Left ventricle myocardium superior (tissue), 1 donor: ENCODE measurements at regions not wholly inside any gene's neighbourhood (a gene's known extent, or its start where the extent isn't known, plus 50 kb on each side); places are given as distances from the start of the nearest gene placed in this dataset.
A peak's percentile ranks its signal among the peaks of the same experiment; 100 is the strongest.

Source experiments
- ATAC-seq: fragments of 200-7000 bp; cut with Tn5 transposase; one replicate; pipeline ENCODE4 v1.9.1; 2020; ENCODE audit warnings: mild to moderate bottlenecking, moderate library complexity
- DNase-seq: peaks from one replicate; pipeline ENCODE4 v3.0.0-alpha.2; 2020
- intact Hi-C: fragments of 100-400 bp; cut with micrococcal nuclease; formaldehyde crosslinking; loops from one replicate; pipeline ENCODE4 v1.11.0; 2022
- donor health status: DM: no; HTN: yes; CAD: no; lungs with severe emphysema.

DNA sequence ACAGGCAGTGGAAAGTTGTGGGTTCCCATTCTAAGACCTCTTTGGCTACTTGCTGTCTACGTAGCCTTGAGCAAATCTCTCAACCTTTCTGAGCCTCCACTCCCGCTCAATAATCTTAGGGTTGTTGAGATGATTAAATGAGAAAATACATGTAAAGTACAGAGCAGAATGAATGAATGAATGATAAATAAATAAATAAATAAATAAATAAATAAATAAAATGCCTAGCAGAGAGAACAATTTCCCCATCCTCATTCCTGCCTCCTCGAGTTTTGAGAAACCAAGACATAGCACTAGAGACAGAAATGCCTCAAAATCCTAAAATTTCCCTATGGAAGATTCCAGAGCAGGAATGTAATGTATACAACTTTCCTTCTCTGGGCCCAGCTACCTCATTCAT is 128.3 kb upstream of the RAD23B start:
- intact Hi-C loops: no loop called here
- ATAC-seq: no peak
- DNase-seq: no peak

- intact Hi-C loops: no loop called here
- no peak for ATAC-seq
- DNase-seq: no peak
Observed at GRCh38 chr9:107155244-107155817, 127.7 kb upstream of the RAD23B start.

- DNase-seq (no peak), ATAC-seq (peak; percentile 71)
- intact Hi-C loops: no loop called here
Observed at GRCh38 chr9:107158321-107158720, 124.8 kb upstream of the RAD23B start.

- DNase-seq (no peak), ATAC-seq (no peak)
- intact Hi-C loops: no loop called here
Observed at GRCh38 chr9:107161338-107161737, 121.7 kb upstream of the RAD23B start.

- ATAC-seq: no peak
Observed at GRCh38 chr9:107163370-107163769, 119.7 kb upstream of the RAD23B start.

GRCh38 chr9:107169796-107170195 is 113.3 kb upstream of the RAD23B start:
- DNase-seq (no peak), ATAC-seq (no peak)
- intact Hi-C loops: no loop called here

More at GRCh38 chr9:107163370-107163769, 119.7 kb upstream of the RAD23B start:
- intact Hi-C loops: no loop called here
- DNase-seq: no peak

DNA sequence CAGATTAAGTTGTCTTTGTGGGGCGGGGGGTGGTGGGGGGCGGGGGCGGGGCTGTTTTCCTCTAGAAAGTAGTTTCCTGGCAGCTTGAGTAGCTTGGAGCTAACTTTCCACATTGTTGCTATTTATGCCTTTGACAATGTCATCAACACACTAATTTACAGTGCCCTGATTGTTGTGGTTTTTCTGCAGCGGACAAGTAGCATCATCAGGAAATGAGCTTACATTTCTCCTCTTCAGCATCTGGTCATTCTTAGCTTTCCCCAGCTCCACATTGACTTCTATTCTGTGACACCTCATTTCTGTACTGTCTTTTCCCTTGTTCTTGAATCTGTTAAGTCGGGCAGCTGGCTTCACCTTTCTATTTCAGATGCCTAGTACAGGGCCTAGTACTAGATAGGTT is 112.3 kb upstream of the RAD23B start:
- DNase-seq (no peak), ATAC-seq (no peak)
- intact Hi-C loops: no loop called here

GRCh38 chr9:107172160-107172978 is 110.7 kb upstream of the RAD23B start:
- DNase-seq (peak; percentile 73), ATAC-seq (peak; percentile 34)
- intact Hi-C loops: no loop called here

GRCh38 chr9:107172979-107173347 is 110.1 kb upstream of the RAD23B start:
- ATAC-seq (no peak), DNase-seq (no peak)
- intact Hi-C loops: no loop called here

GRCh38 chr9:107173422-107174180 is 109.5 kb upstream of the RAD23B start:
- intact Hi-C loops: no loop called here
- DNase-seq (no peak), ATAC-seq (no peak)

DNA sequence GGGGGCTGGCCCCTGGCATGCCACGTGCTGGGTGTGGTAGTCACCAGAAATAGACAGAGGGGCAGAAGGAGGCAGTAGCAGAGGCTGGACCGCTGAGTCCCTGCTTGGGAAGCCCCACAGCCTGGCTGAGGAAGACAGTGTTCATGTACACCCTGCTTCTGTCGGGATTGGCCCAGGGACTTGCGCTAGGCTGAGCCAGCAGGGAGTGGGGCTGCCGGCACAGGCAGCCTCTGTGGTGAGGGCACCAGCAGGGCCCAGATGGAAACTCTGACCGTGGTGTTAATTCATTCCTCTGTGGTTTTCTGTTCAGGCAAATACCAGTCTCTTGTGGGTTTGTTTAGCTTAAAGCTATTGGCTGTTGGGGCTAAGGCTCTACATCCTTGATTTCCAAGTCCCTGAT is 108.6 kb upstream of the RAD23B start:
- DNase-seq: peak; percentile 32
- intact Hi-C loops: no loop called here
- peak; percentile 3 for ATAC-seq

GRCh38 chr9:107175041-107175440 is 108.0 kb upstream of the RAD23B start:
- intact Hi-C loops: no loop called here
- DNase-seq (peak; percentile 74), ATAC-seq (peak; percentile 78)

GRCh38 chr9:107175816-107176435 is 107.2 kb upstream of the RAD23B start:
- ATAC-seq (peak; percentile 85), DNase-seq (peak; percentile 62)
- intact Hi-C loops: no loop called here

DNA sequence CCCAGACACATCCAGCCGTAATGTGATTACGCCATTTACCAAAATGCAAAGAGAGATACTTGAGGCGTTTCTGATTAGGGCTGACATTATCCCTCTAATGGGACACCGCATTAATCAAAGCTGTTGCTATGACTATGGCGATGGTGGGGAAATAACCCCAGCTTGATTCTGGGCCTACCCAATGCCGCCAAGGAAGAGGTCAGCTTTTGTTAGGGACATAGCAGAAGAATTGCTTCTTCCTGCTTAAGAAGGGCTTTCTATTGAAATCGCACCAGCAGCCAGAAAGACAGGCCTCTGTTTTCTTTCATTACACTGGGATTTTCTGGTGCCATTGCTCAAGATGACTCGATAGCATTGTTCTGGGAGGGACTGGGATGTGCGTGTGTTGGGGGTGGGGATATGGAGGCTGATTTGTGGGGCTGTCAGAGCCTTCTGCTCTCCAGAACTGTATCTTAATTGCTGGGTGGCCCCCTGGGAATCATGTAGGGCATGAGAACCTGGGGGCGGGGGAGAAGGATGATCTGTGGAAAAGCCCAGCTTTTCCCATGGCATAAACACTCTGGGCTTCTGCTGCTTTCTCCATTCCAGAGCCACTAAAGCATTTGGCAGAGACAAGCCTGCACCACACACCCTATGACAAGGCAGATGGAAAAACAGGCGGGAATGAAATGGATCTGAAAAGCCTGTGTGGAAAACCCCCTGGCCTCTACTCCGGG is 106.5 kb upstream of the RAD23B start:
- DNase-seq (no peak), ATAC-seq (peak; percentile 34)
- intact Hi-C loops: no loop called here

- no peak for ATAC-seq
- no peak for DNase-seq
- intact Hi-C loops: no loop called here
Observed at GRCh38 chr9:107177243-107177839, 105.7 kb upstream of the RAD23B start.

DNA sequence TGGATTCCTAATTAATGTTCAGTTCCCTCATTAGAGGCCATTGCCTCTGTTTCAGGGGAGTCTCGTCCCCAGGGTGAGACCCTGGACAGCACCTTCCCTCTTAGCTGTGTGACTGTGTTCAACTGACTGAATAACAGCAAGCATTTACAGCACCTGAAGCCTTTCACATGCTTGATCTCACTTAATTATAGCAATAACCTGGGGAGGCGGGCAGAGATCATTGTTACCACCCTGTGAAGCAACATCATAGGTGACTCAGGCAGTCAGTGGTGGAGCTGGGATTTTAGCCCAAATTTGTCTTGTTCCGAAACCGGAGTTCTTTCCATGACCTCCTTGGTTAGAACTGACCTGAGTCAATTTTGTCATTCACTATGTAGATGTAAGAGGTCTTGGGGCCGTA is 105.2 kb upstream of the RAD23B start:
- ATAC-seq: no peak
- intact Hi-C loops: no loop called here

GRCh38 chr9:107178293-107178692 is 104.8 kb upstream of the RAD23B start:
- no peak for ATAC-seq
- intact Hi-C loops: no loop called here
- DNase-seq: no peak

More for the DNA sequence above, 105.2 kb upstream of the RAD23B start:
- DNase-seq: no peak

DNA sequence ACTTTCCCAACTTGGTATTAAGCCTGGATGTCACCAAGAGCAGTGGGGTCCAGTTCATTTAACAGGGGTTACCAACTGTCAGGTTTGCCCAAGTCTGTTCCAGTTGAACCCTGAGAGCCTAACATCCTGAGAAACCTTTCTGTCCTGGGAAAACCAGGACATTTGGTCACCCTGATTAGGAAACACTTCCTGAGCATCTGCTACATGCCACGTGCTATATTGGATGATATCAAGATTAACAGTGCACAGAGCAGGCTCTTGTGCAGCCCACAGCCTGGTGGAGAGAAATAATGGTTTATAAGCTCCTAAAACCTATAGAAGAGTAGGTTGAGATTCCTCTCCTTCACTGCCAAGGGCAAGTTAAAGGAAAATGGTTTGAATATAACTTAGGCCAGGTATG is 102.9 kb upstream of the RAD23B start:
- ATAC-seq: no peak
- DNase-seq: no peak
- intact Hi-C loops: no loop called here

GRCh38 chr9:107183176-107183575 is 99.9 kb upstream of the RAD23B start:
- ATAC-seq: no peak
- DNase-seq: no peak
- intact Hi-C loops: no loop called here
